IMR-90 (cell line): ENCODE measurements at regions not wholly inside any gene's neighbourhood (a gene's known extent, or its start where the extent isn't known, plus 50 kb on each side); places are given as distances from the start of the nearest gene placed in this dataset.

ENCODE experiments used
- ATAC-seq: fragments of 200-7000 bp; cut with Tn5 transposase; 2 replicates; pipeline ENCODE4 v1.9.1; 2020; ENCODE audit warnings: low read depth, mild to moderate bottlenecking, moderate library complexity
- BruUV-seq: library from RNA; stranded (reverse); fragments of 400-500 nt; replicated peaks from 2 replicates; lab custom pipeline; 2021; lab: Mats Ljungman, UMichigan
- CTCF ChIA-PET: fragments of 300-600 bp; formaldehyde crosslinking; extraction: SDS; loops from one replicate; lab custom pipeline; 2021; ENCODE audit warnings: antibody characterized with exemption; lab: Yijun Ruan, JAX
- POLR2A ChIA-PET: fragments of 300-600 bp; sonication (Branson Sonifier 250); formaldehyde crosslinking; loops from one replicate; lab custom pipeline; 2022; ENCODE audit warnings: antibody characterized with exemption; ENCODE audit not compliant: unreplicated experiment; lab: Charles Lee
- DNase-seq: peaks from one replicate; pipeline ENCODE4 v3.0.0; 2013
- H2AFZ ChIP-seq: replicated peaks from 2 replicates; pipeline ENCODE3; 2013; ENCODE audit warnings: low read length, mild to moderate bottlenecking; ENCODE audit not compliant: poor library complexity
- H2AK5ac ChIP-seq: 2 replicates; pipeline ENCODE4 v1.6.1; 2013; ENCODE audit warnings: low read depth, low read length, inconsistent platforms
- H2AK9ac ChIP-seq: replicated peaks from 2 replicates; pipeline ENCODE3; 2013; ENCODE audit warnings: mild to moderate bottlenecking, low read depth, low read length, moderate library complexity; ENCODE audit not compliant: poor library complexity
- H2BK120ac ChIP-seq: 2 replicates; pipeline ENCODE4 v1.6.1; 2013; ENCODE audit warnings: low read depth, low read length, inconsistent platforms
- H2BK15ac ChIP-seq: 3 replicates; pipeline ENCODE4 v1.6.1; 2013; ENCODE audit warnings: low read depth, low read length, inconsistent platforms
- H2BK20ac ChIP-seq: 2 replicates; pipeline ENCODE4 v1.6.1; 2013; ENCODE audit warnings: low read depth, mild to moderate bottlenecking, inconsistent platforms, low read length, moderate library complexity
- H2BK5ac ChIP-seq: 2 replicates; pipeline ENCODE4 v1.6.1; 2013; ENCODE audit warnings: mild to moderate bottlenecking, low read depth, low read length, inconsistent platforms; ENCODE audit not compliant: poor library complexity, severe bottlenecking
- H3K14ac ChIP-seq: replicated peaks from 2 replicates; pipeline ENCODE4 v1.6.1; 2013; ENCODE audit warnings: low read depth, low read length, inconsistent platforms
- H3K18ac ChIP-seq: 2 replicates; pipeline ENCODE4 v1.6.1; 2013; ENCODE audit warnings: low read depth, low read length, control low read depth
- H3K23ac ChIP-seq: 2 replicates; pipeline ENCODE4 v1.6.1; 2013; ENCODE audit warnings: low read depth, low read length, inconsistent platforms
- H3K27ac ChIP-seq: 2 replicates; pipeline ENCODE4 v1.5.1; 2013; ENCODE audit warnings: mild to moderate bottlenecking, control low read depth, low read length; ENCODE audit not compliant: insufficient read depth
- H3K27me3 ChIP-seq: 2 replicates; pipeline ENCODE4 v1.6.1; 2013; ENCODE audit warnings: low read length; ENCODE audit not compliant: control insufficient read depth, insufficient read depth
- H3K36me3 ChIP-seq: 2 replicates; pipeline ENCODE4 v1.6.1; 2013; ENCODE audit warnings: low read length, mixed read lengths; ENCODE audit not compliant: control insufficient read depth, insufficient read depth
- H3K4ac ChIP-seq: 2 replicates; pipeline ENCODE4 v1.6.1; 2013; ENCODE audit warnings: low read depth, low read length, inconsistent platforms
- H3K4me1 ChIP-seq: 2 replicates; pipeline ENCODE4 v1.6.1; 2013; ENCODE audit warnings: low read length, mixed read lengths; ENCODE audit not compliant: control insufficient read depth, insufficient read depth
- H3K4me2 ChIP-seq: 2 replicates; pipeline ENCODE4 v1.6.1; 2013; ENCODE audit warnings: low read depth, mild to moderate bottlenecking, control low read depth, low read length, moderate library complexity
- H3K4me3 ChIP-seq: 2 replicates; pipeline ENCODE4 v1.5.1; 2013; ENCODE audit warnings: low read depth, mild to moderate bottlenecking, control low read depth, low read length, moderate library complexity; ENCODE audit not compliant: insufficient read depth
- H3K56ac ChIP-seq: 2 replicates; pipeline ENCODE4 v1.6.1; 2013; ENCODE audit warnings: low read length, inconsistent platforms; ENCODE audit not compliant: insufficient read depth; ENCODE audit errors: extremely low read depth
- H3K79me1 ChIP-seq, 2 experiments: 2 replicates each; pipeline ENCODE4 v1.6.1; 2013; ENCODE audit warnings: low read length in 2 of 2, inconsistent platforms in 1 of 2, low read depth in 1 of 2
- H3K9ac ChIP-seq: 2 replicates; pipeline ENCODE4 v1.6.1; 2013; ENCODE audit warnings: low read depth, low read length, control low read depth
- H3K9me1 ChIP-seq: 2 replicates; pipeline ENCODE4 v1.6.1; 2013; ENCODE audit warnings: low read length, inconsistent platforms; ENCODE audit not compliant: insufficient read depth
- H3K9me3 ChIP-seq: 2 replicates; pipeline ENCODE4 v1.6.1; 2013; ENCODE audit warnings: low read length; ENCODE audit not compliant: control insufficient read depth, insufficient read depth
- H4K20me1 ChIP-seq: 2 replicates; pipeline ENCODE4 v1.6.1; 2013; ENCODE audit warnings: low read length, inconsistent platforms; ENCODE audit not compliant: insufficient read depth
- H4K5ac ChIP-seq: 2 replicates; pipeline ENCODE4 v1.6.1; 2013; ENCODE audit warnings: mild to moderate bottlenecking, low read depth, low read length, control low read depth
- H4K8ac ChIP-seq, 2 experiments: 2 replicates each; pipeline ENCODE4 v1.6.1; 2013; ENCODE audit warnings: low read depth in 2 of 2, low read length in 2 of 2, control low read depth in 1 of 2, inconsistent platforms in 1 of 2
- H4K91ac ChIP-seq: 2 replicates; pipeline ENCODE4 v1.6.1; 2013; ENCODE audit warnings: low read depth, low read length, inconsistent platforms; ENCODE audit not compliant: insufficient read depth
- BHLHE40 ChIP-seq: fragments of 150-350 bp; IDR thresholded peaks from 2 replicates; pipeline ENCODE4 v1.6.1; 2016; ENCODE audit warnings: mild to moderate bottlenecking, low read depth, low read length
- CEBPB ChIP-seq: IDR thresholded peaks from 2 replicates; pipeline ENCODE4 v1.6.1; 2012; ENCODE audit warnings: low read depth, low read length, improper control_type of control experiment
- CHD1 ChIP-seq: IDR thresholded peaks from 2 replicates; pipeline ENCODE4 v1.6.1; 2012; ENCODE audit warnings: low read depth, low read length, improper control_type of control experiment
- ELK1 ChIP-seq: fragments of 150-350 bp; IDR thresholded peaks from 2 replicates; pipeline ENCODE4 v1.6.1; 2016; ENCODE audit warnings: low read depth, mild to moderate bottlenecking, low read length, moderate library complexity, borderline replicate concordance
- FOS ChIP-seq: fragments of 150-350 bp; IDR thresholded peaks from 2 replicates; pipeline ENCODE4 v1.6.1; 2016; ENCODE audit warnings: low read depth, low read length
- MAFK ChIP-seq: IDR thresholded peaks from 2 replicates; pipeline ENCODE4 v1.6.1; 2012; ENCODE audit warnings: low read depth, low read length, improper control_type of control experiment
- MAZ ChIP-seq: IDR thresholded peaks from 2 replicates; pipeline ENCODE4 v1.6.1; 2012; ENCODE audit warnings: low read depth, mild to moderate bottlenecking, low read length, improper control_type of control experiment, moderate library complexity, borderline replicate concordance
- NFE2L2 ChIP-seq: fragments of 150-350 bp; IDR thresholded peaks from 2 replicates; pipeline ENCODE4 v1.6.1; 2016; ENCODE audit warnings: low read depth, mild to moderate bottlenecking, low read length
- RAD21 ChIP-seq: IDR thresholded peaks from 2 replicates; pipeline ENCODE4 v1.6.1; 2012; ENCODE audit warnings: low read length, improper control_type of control experiment
- RCOR1 ChIP-seq: IDR thresholded peaks from 2 replicates; pipeline ENCODE4 v1.6.1; 2012; ENCODE audit warnings: mild to moderate bottlenecking, low read length, improper control_type of control experiment; ENCODE audit not compliant: insufficient replicate concordance
- RFX5 ChIP-seq: IDR thresholded peaks from 2 replicates; pipeline ENCODE4 v1.8.0; 2012; ENCODE audit warnings: low read depth, mild to moderate bottlenecking, low read length, moderate library complexity
- USF2 ChIP-seq: fragments of 150-350 bp; IDR thresholded peaks from 2 replicates; pipeline ENCODE4 v1.6.1; 2017; ENCODE audit warnings: mild to moderate bottlenecking, antibody characterized with exemption, low read length, low read depth
- WGBS, 2 experiments: methylation state at CpG; one replicate each; pipeline versions ENCODE4 v1.1.5 to v1.1.7; 2013; ENCODE audit warnings: missing lambda C conversion rate in 2 of 2; ENCODE audit not compliant: insufficient read length in 1 of 2; ENCODE audit errors: extremely low coverage in 2 of 2; 5-methylcytosine and 5-hydroxymethylcytosine counted together
- dilution Hi-C: fragments of 300-500 bp; cut with HindIII; formaldehyde crosslinking; loops from one replicate; pipeline ENCODE4 v1.14.3; 2018; ENCODE audit warnings: low sequenced_read_pairs; ENCODE audit not compliant: unreplicated experiment
- in situ Hi-C: fragments of 300-500 bp; cut with MboI; formaldehyde crosslinking; loops from 3 replicates; pipeline ENCODE4 v1.14.3; 2019; ENCODE audit warnings: low sequenced_read_pairs, inconsistent platforms, mixed read lengths
- intact Hi-C: fragments of 100-400 bp; cut with micrococcal nuclease; formaldehyde crosslinking; loops from 2 replicates; pipeline ENCODE4 v1.10.0; 2022
- TF ChIP-seq, protein P1 (sequence below): conservative IDR thresholded peaks from 2 replicates; pipeline ENCODE4 v1.5.1; 2012; ENCODE audit warnings: mild to moderate bottlenecking, low read depth, low read length, improper control_type of control experiment

DNA sequence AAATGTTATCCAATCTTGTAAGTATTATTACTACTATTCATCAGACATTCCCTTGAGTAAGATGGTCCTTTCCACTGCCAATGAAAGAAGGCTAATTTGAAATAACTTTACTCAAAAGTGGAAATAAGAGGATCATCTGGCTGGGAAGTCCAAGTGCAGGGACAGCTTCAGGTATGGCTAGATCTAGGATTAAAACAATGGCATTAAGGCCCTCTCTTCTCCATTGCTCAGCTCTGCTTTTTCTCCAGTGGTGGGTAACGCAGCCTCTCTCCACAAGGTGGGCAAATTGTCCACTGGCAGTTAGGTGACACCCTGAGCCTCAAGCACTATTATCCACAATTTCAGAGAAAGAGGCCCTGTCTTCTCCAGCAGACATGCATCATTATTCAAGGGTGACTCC is 66.7 kb upstream of the PGM2 start:
- intact Hi-C loops (no loop called here), in situ Hi-C loops (no loop called here), dilution Hi-C loops (no loop called here)
- Histone ChIP-seq H3K4ac (no peak overlapping the region), H4K8ac (no peak overlapping the region), H4K20me1 (no peaks in the 10 kb centered on the region), H2BK20ac (no peak overlapping the region), H3K4me3 (no peak overlapping the region), H3K9me3 (no peaks in the 10 kb centered on the region), H2AFZ (no peak overlapping the region), H2BK5ac (no peak overlapping the region), H3K4me1 (peaks cover 2% of the 10 kb centered on the region; the same call in 1 of the 2 replicates), H3K79me1 (no peaks in the 10 kb centered on the region), H2BK15ac (no peak overlapping the region), H3K27me3 (peaks cover 19% of the 10 kb centered on the region), H3K27ac (no peak overlapping the region), H3K56ac (no peak overlapping the region), H2AK9ac (no peak overlapping the region), H3K36me3 (no peaks in the 10 kb centered on the region), H3K18ac (no peak overlapping the region), H2BK120ac (no peak overlapping the region), H4K5ac (no peak overlapping the region), H3K9ac (no peak overlapping the region), H3K14ac (no peak overlapping the region), H3K9me1 (no peaks in the 10 kb centered on the region), H2AK5ac (no peak overlapping the region), H4K91ac (no peak overlapping the region), H3K23ac (no peak overlapping the region), H3K4me2 (no peak overlapping the region)
- ATAC-seq (no peak), DNase-seq (no peak)
- WGBS, 2 experiments = 17% methylated on average over 1 of the region's 1 CpG; no CpG with 5 or more reads in 1 of the 2 experiments
- no TSS peak for BruUV-seq
- POLR2A ChIA-PET = no interaction called here
- TF ChIP-seq USF2 (no peak), RAD21 (no peak), CHD1 (no peak), BHLHE40 (no peak), NFE2L2 (no peak), ELK1 (no peak), CEBPB (no peak), FOS (no peak), MAZ (no peak), RCOR1 (no peak), MAFK (no peak), RFX5 (no peak)
- TF ChIP-seq, protein P1, sequence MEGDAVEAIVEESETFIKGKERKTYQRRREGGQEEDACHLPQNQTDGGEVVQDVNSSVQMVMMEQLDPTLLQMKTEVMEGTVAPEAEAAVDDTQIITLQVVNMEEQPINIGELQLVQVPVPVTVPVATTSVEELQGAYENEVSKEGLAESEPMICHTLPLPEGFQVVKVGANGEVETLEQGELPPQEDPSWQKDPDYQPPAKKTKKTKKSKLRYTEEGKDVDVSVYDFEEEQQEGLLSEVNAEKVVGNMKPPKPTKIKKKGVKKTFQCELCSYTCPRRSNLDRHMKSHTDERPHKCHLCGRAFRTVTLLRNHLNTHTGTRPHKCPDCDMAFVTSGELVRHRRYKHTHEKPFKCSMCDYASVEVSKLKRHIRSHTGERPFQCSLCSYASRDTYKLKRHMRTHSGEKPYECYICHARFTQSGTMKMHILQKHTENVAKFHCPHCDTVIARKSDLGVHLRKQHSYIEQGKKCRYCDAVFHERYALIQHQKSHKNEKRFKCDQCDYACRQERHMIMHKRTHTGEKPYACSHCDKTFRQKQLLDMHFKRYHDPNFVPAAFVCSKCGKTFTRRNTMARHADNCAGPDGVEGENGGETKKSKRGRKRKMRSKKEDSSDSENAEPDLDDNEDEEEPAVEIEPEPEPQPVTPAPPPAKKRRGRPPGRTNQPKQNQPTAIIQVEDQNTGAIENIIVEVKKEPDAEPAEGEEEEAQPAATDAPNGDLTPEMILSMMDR = no peak
- CTCF ChIA-PET = interaction anchor here (0.5 kb wide), 1 partner anchor 360 kb away, joined by 5 read pairs; no protein-coding TSS in a partner anchor
